ENCODE measurements at regions not wholly inside any gene's neighbourhood (a gene's known extent, or its start where the extent isn't known, plus 50 kb on each side); places are given as distances from the start of the nearest gene placed in this dataset.

DNA sequence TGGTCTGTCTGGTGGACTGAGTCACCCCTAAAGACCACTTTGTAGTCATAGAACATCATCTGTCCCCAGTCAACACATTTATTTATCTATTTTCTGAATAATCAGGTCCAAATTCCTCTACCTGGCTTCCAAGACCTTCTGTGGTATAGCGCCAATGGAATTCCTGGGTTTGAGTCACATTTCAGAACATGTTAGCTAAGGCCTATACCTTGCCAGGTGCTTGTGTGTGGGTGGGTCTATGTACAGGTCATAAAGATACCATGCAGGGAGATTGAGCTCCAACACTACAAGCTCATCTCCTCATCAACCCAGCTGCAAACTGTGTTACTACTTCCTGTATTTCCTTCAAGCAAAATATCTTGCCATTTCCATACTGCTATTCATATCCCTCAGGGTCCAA, 113.3 kb downstream of the TRAPPC11 start:
- no peak overlapping the region for H3K27ac Mint-ChIP-seq (ENCODE audit: unreplicated experiment)
- intact Hi-C loops (cut with micrococcal nuclease; ENCODE audit: unreplicated experiment): no loop called here
- no peaks in the 10 kb centered on the region for H3K9me3 Mint-ChIP-seq (ENCODE audit: low read depth, unreplicated experiment)
- TF ChIP-seq, protein P1, sequence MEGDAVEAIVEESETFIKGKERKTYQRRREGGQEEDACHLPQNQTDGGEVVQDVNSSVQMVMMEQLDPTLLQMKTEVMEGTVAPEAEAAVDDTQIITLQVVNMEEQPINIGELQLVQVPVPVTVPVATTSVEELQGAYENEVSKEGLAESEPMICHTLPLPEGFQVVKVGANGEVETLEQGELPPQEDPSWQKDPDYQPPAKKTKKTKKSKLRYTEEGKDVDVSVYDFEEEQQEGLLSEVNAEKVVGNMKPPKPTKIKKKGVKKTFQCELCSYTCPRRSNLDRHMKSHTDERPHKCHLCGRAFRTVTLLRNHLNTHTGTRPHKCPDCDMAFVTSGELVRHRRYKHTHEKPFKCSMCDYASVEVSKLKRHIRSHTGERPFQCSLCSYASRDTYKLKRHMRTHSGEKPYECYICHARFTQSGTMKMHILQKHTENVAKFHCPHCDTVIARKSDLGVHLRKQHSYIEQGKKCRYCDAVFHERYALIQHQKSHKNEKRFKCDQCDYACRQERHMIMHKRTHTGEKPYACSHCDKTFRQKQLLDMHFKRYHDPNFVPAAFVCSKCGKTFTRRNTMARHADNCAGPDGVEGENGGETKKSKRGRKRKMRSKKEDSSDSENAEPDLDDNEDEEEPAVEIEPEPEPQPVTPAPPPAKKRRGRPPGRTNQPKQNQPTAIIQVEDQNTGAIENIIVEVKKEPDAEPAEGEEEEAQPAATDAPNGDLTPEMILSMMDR (IDR thresholded peaks at IDR 0.05; ENCODE audit: unreplicated experiment): no peak
- BruUV-seq (replicated peaks): no TSS peak
- no peak for DNase-seq
- CTCF ChIA-PET: no interaction called here
- H3K4me1 Mint-ChIP-seq (ENCODE audit: low read depth, unreplicated experiment): no peaks in the 10 kb centered on the region
- H3K27me3 Mint-ChIP-seq (ENCODE audit: unreplicated experiment): no peaks in the 10 kb centered on the region
- no peak overlapping the region for H3K4me3 Mint-ChIP-seq (ENCODE audit: low read depth, unreplicated experiment)
- H3K36me3 Mint-ChIP-seq (ENCODE audit: insufficient read depth, unreplicated experiment): no peaks in the 10 kb centered on the region

DNA sequence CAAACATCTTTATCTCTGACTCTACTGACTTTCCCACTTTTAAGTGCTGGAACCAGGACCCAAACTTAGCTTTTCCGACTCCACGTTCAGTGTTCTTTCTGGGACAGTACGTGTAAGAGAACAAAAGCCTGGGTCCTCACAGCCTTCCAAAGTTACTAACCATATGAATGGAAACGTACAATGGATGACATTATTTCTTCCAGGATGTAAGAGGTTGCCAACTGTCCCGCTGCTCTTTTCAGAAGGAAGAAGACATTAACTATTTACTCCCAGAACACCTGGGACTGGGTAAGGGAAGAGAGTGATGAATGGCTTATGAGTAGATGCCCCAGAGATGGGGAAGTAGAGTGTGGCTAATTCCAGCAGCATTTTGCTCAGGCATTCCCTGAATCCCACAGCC, 114.7 kb downstream of the TRAPPC11 start:
- Mint-ChIP-seq H3K36me3 (ENCODE audit: insufficient read depth, unreplicated experiment) (no peaks in the 10 kb centered on the region), H3K4me1 (ENCODE audit: low read depth, unreplicated experiment) (no peaks in the 10 kb centered on the region), H3K9me3 (ENCODE audit: low read depth, unreplicated experiment) (no peaks in the 10 kb centered on the region), H3K4me3 (ENCODE audit: low read depth, unreplicated experiment) (no peak overlapping the region), H3K27ac (ENCODE audit: unreplicated experiment) (no peak overlapping the region), H3K27me3 (ENCODE audit: unreplicated experiment) (no peaks in the 10 kb centered on the region)
- CTCF ChIA-PET: no interaction called here
- intact Hi-C loops (cut with micrococcal nuclease; ENCODE audit: unreplicated experiment): no loop called here
- TF ChIP-seq, protein P1 (IDR thresholded peaks at IDR 0.05; ENCODE audit: unreplicated experiment): no peak
- no peak for DNase-seq
- no TSS peak for BruUV-seq (replicated peaks)

DNA sequence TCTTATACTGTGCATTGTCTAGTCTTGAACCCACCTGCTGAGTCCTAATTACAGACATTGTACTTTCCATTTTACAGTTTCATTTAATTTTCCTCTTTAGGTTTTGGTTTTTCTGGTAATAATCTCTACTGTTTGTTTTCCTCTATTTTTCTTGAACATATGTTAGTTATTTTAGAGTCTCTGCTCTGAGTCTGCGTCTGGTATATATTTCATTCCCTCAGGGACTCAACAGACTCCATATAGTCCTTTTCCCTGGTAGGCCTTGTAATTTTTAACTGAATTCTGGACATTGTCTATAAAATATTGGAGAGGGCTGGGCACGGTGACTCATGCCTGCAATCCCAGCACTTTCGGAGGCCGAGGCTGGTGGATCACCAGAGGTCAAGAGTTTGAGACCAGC, 121.8 kb upstream of the STOX2 start:
- no peaks in the 10 kb centered on the region for H3K36me3 Mint-ChIP-seq (ENCODE audit: insufficient read depth, unreplicated experiment)
- intact Hi-C loops (cut with micrococcal nuclease; ENCODE audit: unreplicated experiment): no loop called here
- BruUV-seq (replicated peaks): no TSS peak

DNA sequence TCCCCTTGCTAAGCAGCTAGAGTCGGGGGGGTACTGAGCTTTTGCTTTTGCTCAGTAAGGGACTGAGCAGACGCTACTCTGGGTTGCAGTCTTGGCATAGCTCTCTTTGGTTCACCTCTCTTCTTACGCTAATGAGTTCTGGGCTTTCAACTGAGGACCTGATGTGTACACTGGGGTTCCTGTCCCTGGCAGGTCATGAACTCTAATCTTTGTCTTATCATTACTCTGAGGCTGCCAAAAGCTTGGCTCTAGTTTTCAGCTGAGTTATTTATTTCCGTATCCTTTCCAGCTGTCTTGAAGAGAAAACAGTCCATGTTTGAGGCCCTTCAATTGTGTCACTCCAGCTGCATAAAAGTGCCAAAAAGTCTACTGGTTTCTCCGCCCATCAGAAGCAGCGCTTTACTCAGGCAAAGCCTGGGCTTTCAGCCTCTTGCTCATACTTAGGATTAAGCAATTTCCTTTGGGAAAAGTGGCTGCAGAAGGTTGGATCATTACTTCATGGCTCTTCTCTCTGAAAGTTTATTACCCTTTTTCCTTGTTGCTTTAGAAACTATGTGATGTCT, 121.0 kb upstream of the STOX2 start:
- intact Hi-C loops (cut with micrococcal nuclease; ENCODE audit: unreplicated experiment): no loop called here
- H3K27ac Mint-ChIP-seq (ENCODE audit: unreplicated experiment): no peak overlapping the region
- peaks cover 8% of the 10 kb centered on the region for H3K4me1 Mint-ChIP-seq (ENCODE audit: low read depth, unreplicated experiment)
- no peak overlapping the region for H3K4me3 Mint-ChIP-seq (ENCODE audit: low read depth, unreplicated experiment)
- H3K27me3 Mint-ChIP-seq (ENCODE audit: unreplicated experiment): peaks cover 12% of the 10 kb centered on the region
- CTCF ChIA-PET: no interaction called here
- no peaks in the 10 kb centered on the region for H3K36me3 Mint-ChIP-seq (ENCODE audit: insufficient read depth, unreplicated experiment)
- no TSS peak for BruUV-seq (replicated peaks)
- no peaks in the 10 kb centered on the region for H3K9me3 Mint-ChIP-seq (ENCODE audit: low read depth, unreplicated experiment)
- TF ChIP-seq, protein P1 (IDR thresholded peaks at IDR 0.05; ENCODE audit: unreplicated experiment): no peak
- DNase-seq: no peak

More for the DNA sequence above, 121.8 kb upstream of the STOX2 start:
- TF ChIP-seq, protein P1 (IDR thresholded peaks at IDR 0.05; ENCODE audit: unreplicated experiment): no peak
- H3K4me1 Mint-ChIP-seq (ENCODE audit: low read depth, unreplicated experiment): peaks cover 8% of the 10 kb centered on the region
- no peak for DNase-seq
- H3K4me3 Mint-ChIP-seq (ENCODE audit: low read depth, unreplicated experiment): no peak overlapping the region
- H3K27ac Mint-ChIP-seq (ENCODE audit: unreplicated experiment): no peak overlapping the region
- CTCF ChIA-PET: no interaction called here
- H3K9me3 Mint-ChIP-seq (ENCODE audit: low read depth, unreplicated experiment): no peaks in the 10 kb centered on the region
- peaks cover 12% of the 10 kb centered on the region for H3K27me3 Mint-ChIP-seq (ENCODE audit: unreplicated experiment)
